Lung (tissue), 11 donors: ENCODE measurements at regions not wholly inside any gene's neighbourhood (a gene's known extent, or its start where the extent isn't known, plus 50 kb on each side); places are given as distances from the start of the nearest gene placed in this dataset.

ENCODE experiments used
- ATAC-seq: fragments of 200-7000 bp; cut with Tn5 transposase; one replicate; pipeline ENCODE4 v1.9.1; 2020; ENCODE audit warnings: moderate number of reproducible peaks; ENCODE audit not compliant: insufficient read depth, low FRiP score
- DNase-seq, 3 donors: peaks; one replicate each; pipeline ENCODE4 v3.0.0-alpha.2; 2013 to 2017
- H3K27ac ChIP-seq, 2 donors: one replicate each; pipeline ENCODE4 v1.5.1; 2013; ENCODE audit warnings: mild to moderate bottlenecking in 2 of 2, moderate library complexity in 2 of 2, control low read depth in 1 of 2, inconsistent platforms in 1 of 2, low read depth in 1 of 2, low read length in 1 of 2
- H3K27me3 ChIP-seq, 3 donors: one replicate each; pipeline ENCODE4 v1.5.1; 2013; ENCODE audit warnings: low read length in 2 of 3; ENCODE audit not compliant: control insufficient read depth in 3 of 3, insufficient read depth in 3 of 3
- H3K36me3 ChIP-seq, 4 donors: one replicate each; pipeline ENCODE4 v1.5.1; 2013; ENCODE audit warnings: low read length in 4 of 4, mild to moderate bottlenecking in 1 of 4, moderate library complexity in 1 of 4; ENCODE audit not compliant: control insufficient read depth in 4 of 4, insufficient read depth in 4 of 4
- H3K4me1 ChIP-seq, 5 donors: one replicate each; pipeline ENCODE4 v1.5.1; 2013; ENCODE audit warnings: low read length in 5 of 5, mild to moderate bottlenecking in 2 of 5, moderate library complexity in 1 of 5; ENCODE audit not compliant: control insufficient read depth in 5 of 5, insufficient read depth in 5 of 5
- H3K4me3 ChIP-seq: one replicate; pipeline ENCODE4 v1.5.1; 2013; ENCODE audit warnings: mild to moderate bottlenecking, control low read depth, moderate library complexity
- H3K9ac ChIP-seq, 2 donors: one replicate each; pipeline ENCODE4 v1.5.1; 2013; ENCODE audit warnings: low read length in 2 of 2, control low read depth in 1 of 2; ENCODE audit not compliant: insufficient read depth in 1 of 2
- H3K9me3 ChIP-seq, 4 donors: one replicate each; pipeline ENCODE4 v1.5.1; 2013; ENCODE audit warnings: low read length in 3 of 4, mild to moderate bottlenecking in 1 of 4, moderate library complexity in 1 of 4; ENCODE audit not compliant: control insufficient read depth in 4 of 4, insufficient read depth in 3 of 4
- WGBS, 2 donors: extraction: QIAGEN DNeasy Blood & Tissue Kit; methylation state at CpG; one replicate each; pipeline ENCODE4 v1.1.7; 2013; 5-methylcytosine and 5-hydroxymethylcytosine counted together
- TF ChIP-seq, protein P1 (sequence below): IDR thresholded peaks from 2 replicates; pipeline ENCODE4 v1.5.1; 2012; ENCODE audit warnings: mild to moderate bottlenecking; ENCODE audit errors: control extremely low read depth, extremely low read depth
- donor health status: control.
- donor health status: control.
- donor health status: Bipolar disorder and iron deficiency.
- donor health status: healthy.
- donor health status: DM: yes; HTN: yes; CAD: no.

DNA sequence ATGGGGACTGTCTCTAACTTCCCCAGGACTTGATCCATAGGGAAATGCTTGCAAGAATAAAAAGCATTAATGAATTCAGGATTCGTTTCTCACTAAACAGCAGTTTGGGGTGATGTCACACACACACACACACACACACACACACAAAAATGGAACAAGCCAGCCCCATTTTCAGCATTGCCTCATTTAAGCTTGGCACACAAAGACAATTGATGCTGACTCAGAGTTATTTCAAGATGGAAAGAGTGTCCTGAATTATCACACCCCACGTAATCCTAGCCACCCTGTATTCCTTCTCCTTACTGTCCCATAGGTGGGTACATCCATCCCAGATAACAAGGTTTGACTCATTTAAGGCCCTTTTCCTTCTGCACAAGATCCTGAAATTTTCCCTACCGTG lies 345.1 kb upstream of the HS3ST1 start:
- no peak overlapping the region for H3K9ac ChIP-seq
- H3K9me3 ChIP-seq, result no peaks in the 10 kb centered on the region
- no peak overlapping the region for H3K27ac ChIP-seq
- H3K27me3 ChIP-seq, result no peaks in the 10 kb centered on the region
- no peak for DNase-seq
- peaks cover 0 to 26% (median 0%) of the 10 kb centered on the region in 5 donors for H3K4me1 ChIP-seq
- TF ChIP-seq, protein P1, sequence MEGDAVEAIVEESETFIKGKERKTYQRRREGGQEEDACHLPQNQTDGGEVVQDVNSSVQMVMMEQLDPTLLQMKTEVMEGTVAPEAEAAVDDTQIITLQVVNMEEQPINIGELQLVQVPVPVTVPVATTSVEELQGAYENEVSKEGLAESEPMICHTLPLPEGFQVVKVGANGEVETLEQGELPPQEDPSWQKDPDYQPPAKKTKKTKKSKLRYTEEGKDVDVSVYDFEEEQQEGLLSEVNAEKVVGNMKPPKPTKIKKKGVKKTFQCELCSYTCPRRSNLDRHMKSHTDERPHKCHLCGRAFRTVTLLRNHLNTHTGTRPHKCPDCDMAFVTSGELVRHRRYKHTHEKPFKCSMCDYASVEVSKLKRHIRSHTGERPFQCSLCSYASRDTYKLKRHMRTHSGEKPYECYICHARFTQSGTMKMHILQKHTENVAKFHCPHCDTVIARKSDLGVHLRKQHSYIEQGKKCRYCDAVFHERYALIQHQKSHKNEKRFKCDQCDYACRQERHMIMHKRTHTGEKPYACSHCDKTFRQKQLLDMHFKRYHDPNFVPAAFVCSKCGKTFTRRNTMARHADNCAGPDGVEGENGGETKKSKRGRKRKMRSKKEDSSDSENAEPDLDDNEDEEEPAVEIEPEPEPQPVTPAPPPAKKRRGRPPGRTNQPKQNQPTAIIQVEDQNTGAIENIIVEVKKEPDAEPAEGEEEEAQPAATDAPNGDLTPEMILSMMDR, result no peak
- no peaks in the 10 kb centered on the region for H3K36me3 ChIP-seq
- 88 to 89% methylated on average over 3 of the region's 3 CpGs for WGBS, 2 donors
- no peak overlapping the region for H3K4me3 ChIP-seq
- no peak for ATAC-seq

DNA sequence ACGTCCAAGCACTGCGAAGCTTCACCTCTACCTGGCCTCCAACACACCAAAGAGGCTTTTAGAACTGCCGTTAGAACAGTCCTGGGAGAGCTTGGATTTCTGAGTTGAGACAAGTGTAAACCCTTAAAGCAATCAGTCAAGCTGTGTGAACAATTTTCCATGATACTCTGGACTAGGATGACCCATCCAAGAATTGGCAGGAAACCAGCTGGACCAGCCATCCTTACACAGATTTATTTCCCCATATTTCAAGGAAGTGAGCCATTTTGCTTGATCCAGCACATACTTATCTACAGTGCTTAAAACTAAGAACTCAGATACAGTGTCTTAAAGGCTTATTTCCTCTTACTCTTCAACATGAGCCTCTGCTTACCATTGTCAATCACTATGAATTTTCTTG lies 340.7 kb upstream of the HS3ST1 start:
- Histone ChIP-seq H3K9ac (no peak overlapping the region), H3K4me3 (no peak overlapping the region), H3K27me3 (no peaks in the 10 kb centered on the region), H3K9me3 (peaks cover 0 to 2% (median 0%) of the 10 kb centered on the region in 4 donors), H3K27ac (no peak overlapping the region), H3K4me1 (peaks cover 0 to 24% (median 0%) of the 10 kb centered on the region in 5 donors), H3K36me3 (no peaks in the 10 kb centered on the region)
- TF ChIP-seq, protein P1, result no peak
- DNase-seq (peak in 2 of 3 donors; percentile 69 to 88), ATAC-seq (peak; percentile 24)
- 89 to 92% methylated on average over 3 of the region's 3 CpGs for WGBS, 2 donors

DNA sequence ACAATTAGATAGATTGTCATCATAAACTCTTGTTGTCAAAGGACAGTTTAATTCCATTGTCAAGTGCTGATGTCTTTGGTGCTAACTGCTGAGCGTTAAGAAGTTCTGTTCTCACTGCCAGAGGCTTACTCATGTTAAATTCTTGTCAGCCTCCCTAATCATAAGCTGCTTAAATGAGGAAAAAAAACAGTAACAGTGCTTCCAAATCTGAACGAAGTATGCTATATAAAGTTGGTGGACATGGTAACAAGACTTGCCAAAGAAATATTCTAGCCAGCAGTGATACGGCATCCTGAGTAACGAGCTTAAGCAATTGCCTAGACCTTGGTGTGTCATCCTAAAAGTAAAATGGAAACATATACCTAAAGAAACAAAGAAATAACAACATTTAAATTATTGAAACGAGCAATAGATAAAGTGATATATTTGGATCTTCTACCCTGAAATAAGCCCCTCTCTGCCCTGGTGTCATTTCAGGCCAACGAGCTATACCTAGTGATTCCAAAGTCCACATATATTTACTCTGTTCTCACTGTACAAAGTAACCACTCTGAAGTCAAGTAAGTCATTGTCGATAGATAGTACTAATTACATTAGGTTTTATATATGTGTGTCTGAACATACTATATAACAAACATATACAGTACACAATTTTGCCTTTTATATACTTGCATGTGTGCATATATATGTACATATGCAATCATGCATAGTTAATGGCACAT lies 339.7 kb upstream of the HS3ST1 start:
- H3K27me3 ChIP-seq, result no peaks in the 10 kb centered on the region
- TF ChIP-seq, protein P1, result no peak
- H3K27ac ChIP-seq, result no peak overlapping the region
- peaks cover 0 to 2% (median 0%) of the 10 kb centered on the region in 4 donors for H3K9me3 ChIP-seq
- ATAC-seq (no peak), DNase-seq (no peak)
- no peak overlapping the region for H3K4me3 ChIP-seq
- H3K36me3 ChIP-seq, result no peaks in the 10 kb centered on the region
- H3K9ac ChIP-seq, result no peak overlapping the region
- WGBS, 2 donors, result 71 to 79% methylated on average over 7 of the region's 7 CpGs
- peaks cover 0 to 25% (median 0%) of the 10 kb centered on the region in 5 donors for H3K4me1 ChIP-seq
